ENCODE measurements at regions not wholly inside any gene's neighbourhood (a gene's known extent, or its start where the extent isn't known, plus 50 kb on each side); places are given as distances from the start of the nearest gene placed in this dataset.
A peak's percentile ranks its signal among the peaks of the same experiment; 100 is the strongest.

DNA sequence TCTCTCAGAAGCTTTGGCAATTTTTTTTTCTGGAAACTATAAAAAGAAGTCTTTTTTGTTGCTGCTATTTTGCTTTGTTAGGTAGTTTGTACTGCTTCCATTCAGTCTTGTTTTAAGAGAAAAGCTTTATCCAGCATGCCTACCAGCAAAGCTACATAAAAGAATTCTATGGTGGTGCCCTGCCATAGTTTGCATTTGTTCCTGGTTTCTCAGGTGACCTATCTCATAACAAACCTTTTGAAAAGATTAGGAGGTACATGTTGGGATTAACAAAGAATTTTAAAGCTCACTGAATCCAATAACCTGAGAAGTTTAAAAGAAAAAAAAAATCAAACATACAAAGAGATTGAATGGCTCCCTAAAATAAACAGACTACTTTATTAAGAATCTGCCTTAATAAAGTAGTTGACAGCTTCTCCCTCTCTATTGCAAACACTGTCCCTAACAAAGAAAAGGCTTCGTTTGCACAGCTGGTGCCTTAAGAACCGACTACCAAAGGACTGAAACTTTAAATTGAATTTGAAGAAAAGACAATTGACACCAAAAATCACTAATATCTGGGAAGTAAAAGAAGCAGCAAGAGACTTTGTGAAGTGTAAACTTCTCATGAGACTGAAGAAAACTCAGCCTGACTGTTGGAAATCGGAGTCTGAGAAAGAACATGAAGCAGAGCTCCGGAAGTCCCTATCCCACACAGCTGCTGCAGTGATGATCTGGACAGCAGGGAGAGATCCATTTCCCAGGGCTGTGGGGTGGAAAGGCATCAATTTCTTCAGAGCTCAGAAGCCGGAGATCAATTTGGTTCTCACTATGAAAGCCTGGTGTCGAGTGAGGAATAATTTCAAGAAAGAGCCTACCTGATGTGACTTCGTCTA lies 102.7 kb upstream of the PLEKHA5 start:
- intact Hi-C loops (cut with micrococcal nuclease) = no loop called here
- TF ChIP-seq, protein P1, sequence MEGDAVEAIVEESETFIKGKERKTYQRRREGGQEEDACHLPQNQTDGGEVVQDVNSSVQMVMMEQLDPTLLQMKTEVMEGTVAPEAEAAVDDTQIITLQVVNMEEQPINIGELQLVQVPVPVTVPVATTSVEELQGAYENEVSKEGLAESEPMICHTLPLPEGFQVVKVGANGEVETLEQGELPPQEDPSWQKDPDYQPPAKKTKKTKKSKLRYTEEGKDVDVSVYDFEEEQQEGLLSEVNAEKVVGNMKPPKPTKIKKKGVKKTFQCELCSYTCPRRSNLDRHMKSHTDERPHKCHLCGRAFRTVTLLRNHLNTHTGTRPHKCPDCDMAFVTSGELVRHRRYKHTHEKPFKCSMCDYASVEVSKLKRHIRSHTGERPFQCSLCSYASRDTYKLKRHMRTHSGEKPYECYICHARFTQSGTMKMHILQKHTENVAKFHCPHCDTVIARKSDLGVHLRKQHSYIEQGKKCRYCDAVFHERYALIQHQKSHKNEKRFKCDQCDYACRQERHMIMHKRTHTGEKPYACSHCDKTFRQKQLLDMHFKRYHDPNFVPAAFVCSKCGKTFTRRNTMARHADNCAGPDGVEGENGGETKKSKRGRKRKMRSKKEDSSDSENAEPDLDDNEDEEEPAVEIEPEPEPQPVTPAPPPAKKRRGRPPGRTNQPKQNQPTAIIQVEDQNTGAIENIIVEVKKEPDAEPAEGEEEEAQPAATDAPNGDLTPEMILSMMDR (IDR thresholded peaks at IDR 0.05; ENCODE audit: borderline replicate concordance) = no peak
- no peak for DNase-seq
- Histone ChIP-seq H3K9me3 (replicated peaks) (no peaks in the 10 kb centered on the region), H3K4me3 (no peak overlapping the region), H3K36me3 (no peaks in the 10 kb centered on the region), H3K27me3 (ENCODE audit: low read depth) (no peaks in the 10 kb centered on the region), H3K27ac (replicated peaks) (peak overlapping the region; percentile 28), H3K4me1 (no peaks in the 10 kb centered on the region)

DNA sequence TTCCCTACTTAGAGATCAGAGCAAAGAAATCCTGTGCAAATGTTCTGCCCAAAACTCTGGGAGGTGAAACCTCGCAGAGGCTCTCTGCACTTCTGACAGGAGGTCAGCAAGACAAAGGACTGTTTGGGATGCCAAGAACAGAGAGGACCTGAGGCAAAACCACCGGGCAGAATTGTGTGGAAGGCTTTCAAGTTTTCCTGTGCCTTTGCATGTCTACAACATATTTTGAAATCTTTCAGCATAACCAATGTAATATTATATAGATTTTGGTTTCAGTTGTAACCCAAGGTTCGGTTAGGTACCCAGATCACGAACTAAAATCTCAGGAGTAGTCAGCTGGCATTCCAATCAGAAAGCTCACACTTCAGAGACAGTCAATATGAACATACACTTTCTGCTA lies 99.4 kb upstream of the PLEKHA5 start:
- Histone ChIP-seq H3K27me3 (ENCODE audit: low read depth) (no peaks in the 10 kb centered on the region), H3K9me3 (replicated peaks) (peaks cover 12% of the 10 kb centered on the region), H3K27ac (replicated peaks) (no peak overlapping the region), H3K4me1 (peaks cover 3% of the 10 kb centered on the region), H3K4me3 (no peak overlapping the region), H3K36me3 (no peaks in the 10 kb centered on the region)
- TF ChIP-seq, protein P1 (IDR thresholded peaks at IDR 0.05; ENCODE audit: borderline replicate concordance) = no peak
- no peak for DNase-seq
- intact Hi-C loops (cut with micrococcal nuclease) = loop anchor here (10.0 kb wide), 2 partner anchors 155 to 275 kb away; no protein-coding TSS in a partner anchor

DNA sequence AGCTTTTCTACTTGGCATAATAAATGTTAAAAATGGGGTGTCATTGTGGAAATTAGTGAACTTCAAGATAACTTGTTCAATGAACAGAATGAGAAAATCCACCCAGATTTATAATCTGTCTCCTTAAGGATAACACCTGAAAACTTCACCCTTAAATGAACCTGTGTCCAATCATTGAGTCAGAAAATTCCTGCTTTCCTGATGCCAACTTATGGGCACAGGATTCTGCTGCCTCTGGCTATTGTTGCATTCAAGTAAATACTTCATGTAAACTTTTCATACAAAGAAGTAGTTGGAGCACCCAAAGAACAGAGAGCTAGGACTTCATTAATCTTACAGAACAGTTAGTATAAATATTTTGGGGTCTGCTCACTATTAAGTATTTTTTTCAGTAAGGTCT lies 98.9 kb upstream of the PLEKHA5 start:
- DNase-seq = no peak
- H3K27ac ChIP-seq (replicated peaks) = no peak overlapping the region
- TF ChIP-seq, protein P1 (IDR thresholded peaks at IDR 0.05; ENCODE audit: borderline replicate concordance) = no peak
- no peaks in the 10 kb centered on the region for H3K27me3 ChIP-seq (ENCODE audit: low read depth)
- intact Hi-C loops (cut with micrococcal nuclease) = loop anchor here (10.0 kb wide), 2 partner anchors 154 to 276 kb away; no protein-coding TSS in a partner anchor
- no peaks in the 10 kb centered on the region for H3K36me3 ChIP-seq
- no peak overlapping the region for H3K4me3 ChIP-seq
- H3K9me3 ChIP-seq (replicated peaks) = peaks cover 12% of the 10 kb centered on the region
- peaks cover 7% of the 10 kb centered on the region for H3K4me1 ChIP-seq

DNA sequence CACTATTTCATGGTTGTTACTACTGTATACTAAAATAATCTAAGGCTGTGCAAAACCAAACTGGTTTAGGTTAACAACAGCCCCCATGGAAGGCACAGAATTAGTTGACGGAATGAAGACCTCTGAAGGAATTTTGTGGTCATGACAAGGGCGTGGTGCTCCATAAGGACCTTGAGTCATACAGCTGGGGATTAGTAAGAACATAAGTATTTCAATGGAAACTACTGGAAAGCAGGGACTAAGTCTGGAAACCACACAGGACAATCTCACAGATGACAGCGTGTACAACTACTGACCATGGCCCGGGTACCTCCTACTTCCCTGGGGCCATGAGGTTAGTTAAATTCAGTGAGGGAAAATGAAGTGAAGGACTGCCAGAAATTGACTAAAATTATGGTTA lies 98.5 kb upstream of the PLEKHA5 start:
- intact Hi-C loops (cut with micrococcal nuclease) = loop anchor here (10.0 kb wide), 2 partner anchors 154 to 276 kb away; no protein-coding TSS in a partner anchor
- H3K27ac ChIP-seq (replicated peaks) = no peak overlapping the region
- TF ChIP-seq, protein P1 (IDR thresholded peaks at IDR 0.05; ENCODE audit: borderline replicate concordance) = no peak
- H3K36me3 ChIP-seq = no peaks in the 10 kb centered on the region
- H3K9me3 ChIP-seq (replicated peaks) = peaks cover 12% of the 10 kb centered on the region
- no peak overlapping the region for H3K4me3 ChIP-seq
- DNase-seq = no peak
- peaks cover 11% of the 10 kb centered on the region for H3K4me1 ChIP-seq
- no peaks in the 10 kb centered on the region for H3K27me3 ChIP-seq (ENCODE audit: low read depth)

DNA sequence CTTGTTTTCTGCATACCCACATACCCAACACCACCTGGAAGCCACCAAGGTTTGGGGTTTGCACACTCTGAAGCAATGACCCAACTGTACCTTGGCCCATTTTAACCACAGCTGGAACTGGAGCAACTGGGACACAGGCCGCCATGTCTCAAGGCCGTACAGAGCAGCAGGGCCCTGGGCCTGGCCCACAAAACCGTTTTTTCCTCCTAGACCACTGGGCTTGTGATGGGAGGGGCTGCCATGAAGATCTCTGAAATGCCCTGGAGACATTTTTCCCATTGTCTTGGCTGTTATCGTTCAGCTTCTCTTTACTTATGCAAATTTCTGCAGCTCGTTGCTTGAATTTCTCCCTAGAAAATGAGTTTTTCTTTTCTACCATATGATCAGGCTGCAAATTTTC lies 96.7 kb upstream of the PLEKHA5 start:
- peaks cover 12% of the 10 kb centered on the region for H3K9me3 ChIP-seq (replicated peaks)
- H3K4me1 ChIP-seq = peaks cover 27% of the 10 kb centered on the region
- DNase-seq = no peak
- TF ChIP-seq, protein P1 (IDR thresholded peaks at IDR 0.05; ENCODE audit: borderline replicate concordance) = no peak
- no peaks in the 10 kb centered on the region for H3K36me3 ChIP-seq
- H3K27me3 ChIP-seq (ENCODE audit: low read depth) = no peaks in the 10 kb centered on the region
- intact Hi-C loops (cut with micrococcal nuclease) = loop anchor here (10.0 kb wide), 2 partner anchors 152 to 278 kb away; no protein-coding TSS in a partner anchor
- H3K27ac ChIP-seq (replicated peaks) = no peak overlapping the region
- no peak overlapping the region for H3K4me3 ChIP-seq

All from left ventricle myocardium inferior (tissue), 1 donor.